HepG2 (cell line): ENCODE measurements at regions not wholly inside any gene's neighbourhood (a gene's known extent, or its start where the extent isn't known, plus 50 kb on each side); places are given as distances from the start of the nearest gene placed in this dataset.
"Not testable (repeated sequence)": the region's sequence is repeated elsewhere in the genome, so short reads cannot be mapped to it uniquely, and the experiment has no call there.

Experiments
- ATAC-seq: fragments of 200-7000 bp; cut with Tn5 transposase; 3 replicates; pipeline ENCODE4 v1.9.1; 2020; ENCODE audit warnings: mild to moderate bottlenecking, moderate library complexity
- BruUV-seq: library from RNA; stranded (reverse); fragments of 400-500 nt; replicated peaks from 2 replicates; lab custom pipeline; 2021; lab: Mats Ljungman, UMichigan
- CTCF ChIA-PET: fragments of 300-600 bp; formaldehyde crosslinking; extraction: SDS; loops from one replicate; lab custom pipeline; 2021; ENCODE audit warnings: low total read pairs, inconsistent platforms, low intra/inter-chr PET ratio; lab: Yijun Ruan, JAX
- POLR2A ChIA-PET: fragments of 350-600 bp; sonication (Branson Sonifier 250); formaldehyde crosslinking; loops from one replicate; lab custom pipeline; 2020; ENCODE audit warnings: antibody characterized with exemption, inconsistent platforms; lab: Yijun Ruan, JAX
- DNase-seq: peaks from one replicate; pipeline ENCODE4 v3.0.0-alpha.2; 2015; ENCODE audit warnings: low spot score
- FAIRE-seq: peaks from 3 replicates; lab custom pipeline; 2011; peaks lifted over from hg19 to GRCh38; lab: Jason Lieb, UNC
- H2AFZ ChIP-seq: one replicate; pipeline ENCODE4 v1.6.1; 2011; ENCODE audit warnings: low read length, inconsistent platforms
- H3K27ac ChIP-seq: fragments of 300-600 bp; 3 replicates; pipeline ENCODE4 v1.8.0; 2011; ENCODE audit warnings: mixed run types, mild to moderate bottlenecking, mixed read lengths, low read length, inconsistent platforms; ENCODE audit not compliant: insufficient read depth; ENCODE audit errors: extremely low read length
- H3K27me3 ChIP-seq, 2 experiments: fragments of 200-600 bp in 1 of 2; 2 replicates in 1 of 2; 3 replicates in 1 of 2; pipeline versions ENCODE4 v1.6.0 to v1.8.0; 2011; ENCODE audit warnings: low read length in 2 of 2, mild to moderate bottlenecking in 2 of 2, moderate library complexity in 2 of 2, inconsistent platforms in 1 of 2; ENCODE audit not compliant: insufficient read depth in 2 of 2, control insufficient read depth in 1 of 2
- H3K36me3 ChIP-seq, 2 experiments: fragments of 200-600 bp in 1 of 2; replicated peaks in 1 of 2; 2 replicates in 1 of 2; 3 replicates in 1 of 2; pipeline versions ENCODE4 v1.5.1 to v1.8.0; 2011; ENCODE audit warnings: low read length in 2 of 2, inconsistent platforms in 1 of 2; ENCODE audit not compliant: insufficient read depth in 2 of 2, control insufficient read depth in 1 of 2
- H3K4me1 ChIP-seq: 2 replicates; pipeline ENCODE4 v1.5.1; 2012; ENCODE audit warnings: low read length, inconsistent platforms; ENCODE audit not compliant: insufficient read depth
- H3K4me2 ChIP-seq: 2 replicates; pipeline ENCODE4 v1.6.0; 2011; ENCODE audit warnings: low read depth, low read length, inconsistent platforms
- H3K4me3 ChIP-seq, 3 experiments: fragments of 200-600 bp in 1 of 3; sonication (generic), shearing (Covaris generic) in 1 of 3; replicated peaks in 1 of 3; 2 replicates each; pipeline ENCODE4 v1.5.1; 2011 to 2016; ENCODE audit warnings: low read length in 3 of 3, inconsistent platforms in 2 of 3, low read depth in 2 of 3, mild to moderate bottlenecking in 2 of 3, control low read depth in 1 of 3, mixed read lengths in 1 of 3; ENCODE audit not compliant: insufficient read depth in 1 of 3
- H3K79me2 ChIP-seq: one replicate; pipeline ENCODE4 v1.6.1; 2011; ENCODE audit warnings: low read length, inconsistent platforms; ENCODE audit not compliant: insufficient read depth
- H3K9ac ChIP-seq: 2 replicates; pipeline ENCODE4 v1.6.0; 2011; ENCODE audit warnings: mild to moderate bottlenecking, low read depth, low read length, inconsistent platforms; ENCODE audit not compliant: insufficient read depth
- H3K9me3 ChIP-seq: 2 replicates; pipeline ENCODE4 v1.5.1; 2012; ENCODE audit warnings: mild to moderate bottlenecking, low read length
- H4K20me1 ChIP-seq: 2 replicates; pipeline ENCODE4 v1.6.0; 2011; ENCODE audit warnings: inconsistent platforms, mild to moderate bottlenecking, low read length, moderate library complexity; ENCODE audit not compliant: insufficient read depth
- WGBS: methylation state at CpG from one replicate; pipeline ENCODE4 v1.1.6; 2017; ENCODE audit warnings: low lambda C conversion rate; 5-methylcytosine and 5-hydroxymethylcytosine counted together
- in situ Hi-C: cut with HindIII; loops from 2 replicates; pipeline ENCODE4 v1.10.0; 2017; ENCODE audit warnings: low pct_unique_long_range_greater_than_20kb; ENCODE audit not compliant: extremely low pct_ligation_motif_present
- intact Hi-C: fragments of 100-400 bp; cut with micrococcal nuclease; formaldehyde crosslinking; loops from one replicate; pipeline ENCODE4 v1.10.0; 2022; ENCODE audit not compliant: unreplicated experiment

DNA sequence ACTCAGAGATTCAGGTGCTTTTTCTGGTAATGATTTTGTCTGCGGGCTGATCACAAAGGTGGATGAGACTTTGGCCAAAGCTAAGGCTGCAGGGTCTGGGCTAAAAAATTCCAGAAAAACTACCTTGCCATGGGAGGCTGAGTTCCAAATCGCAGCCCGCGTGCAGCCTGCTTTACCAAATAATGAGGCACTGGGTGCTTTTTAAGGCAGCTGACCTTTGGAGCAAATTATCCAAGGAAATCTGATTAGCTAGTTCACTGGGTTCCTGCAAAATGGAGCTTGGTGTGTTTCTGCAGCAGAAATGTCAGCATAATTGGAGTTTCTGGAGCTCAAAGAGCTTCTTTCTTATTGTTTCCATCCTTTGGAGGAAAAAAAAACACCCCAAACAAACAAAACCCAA lies 156.6 kb downstream of the NPIPA7 start:
- intact Hi-C loops, BruUV-seq: not testable (repeated sequence)
- WGBS, result 5% methylated on average over 3 of the region's 4 CpGs

DNA sequence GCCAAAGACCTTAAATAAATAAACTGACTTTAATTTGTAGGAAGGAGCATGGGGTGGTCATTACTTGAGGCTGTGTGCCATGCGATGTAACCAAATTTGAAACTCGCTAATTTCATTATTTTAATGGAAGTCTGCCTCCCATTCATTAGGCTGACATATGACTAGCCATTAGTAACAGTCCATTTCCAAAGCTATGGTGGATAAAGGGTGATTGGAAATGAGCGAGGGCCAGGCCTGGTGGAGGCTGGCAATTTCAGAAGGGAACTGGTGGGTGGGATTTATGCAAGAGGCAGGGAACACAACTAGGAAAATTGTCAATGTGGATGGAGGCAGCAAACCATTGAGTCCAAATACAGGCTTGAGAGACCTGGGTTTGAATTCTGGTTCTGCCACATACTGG lies 157.2 kb downstream of the NPIPA7 start:
- POLR2A ChIA-PET, H3K4me2 ChIP-seq, H2AFZ ChIP-seq, CTCF ChIA-PET, H3K36me3 ChIP-seq, FAIRE-seq, DNase-seq, ATAC-seq, H3K27ac ChIP-seq, BruUV-seq, H3K27me3 ChIP-seq, H4K20me1 ChIP-seq, H3K4me3 ChIP-seq, H3K9ac ChIP-seq, H3K9me3 ChIP-seq, intact Hi-C loops, H3K4me1 ChIP-seq, H3K79me2 ChIP-seq: not testable (repeated sequence)
- in situ Hi-C loops, result loop anchor here (25.0 kb wide), 1 partner anchor 1626 kb away; no protein-coding TSS in a partner anchor
- under 1% methylated on average over 3 of the region's 3 CpGs for WGBS

More for the DNA sequence above, 156.6 kb downstream of the NPIPA7 start:
- H3K4me2 ChIP-seq, H3K9ac ChIP-seq, H2AFZ ChIP-seq, H3K27ac ChIP-seq, H3K9me3 ChIP-seq, H3K4me1 ChIP-seq, H3K27me3 ChIP-seq, DNase-seq, H3K4me3 ChIP-seq, FAIRE-seq, POLR2A ChIA-PET, H4K20me1 ChIP-seq, ATAC-seq, H3K36me3 ChIP-seq, H3K79me2 ChIP-seq, CTCF ChIA-PET: not testable (repeated sequence)
- in situ Hi-C loops, result loop anchor here (25.0 kb wide), 1 partner anchor 1627 kb away; no protein-coding TSS in a partner anchor

DNA sequence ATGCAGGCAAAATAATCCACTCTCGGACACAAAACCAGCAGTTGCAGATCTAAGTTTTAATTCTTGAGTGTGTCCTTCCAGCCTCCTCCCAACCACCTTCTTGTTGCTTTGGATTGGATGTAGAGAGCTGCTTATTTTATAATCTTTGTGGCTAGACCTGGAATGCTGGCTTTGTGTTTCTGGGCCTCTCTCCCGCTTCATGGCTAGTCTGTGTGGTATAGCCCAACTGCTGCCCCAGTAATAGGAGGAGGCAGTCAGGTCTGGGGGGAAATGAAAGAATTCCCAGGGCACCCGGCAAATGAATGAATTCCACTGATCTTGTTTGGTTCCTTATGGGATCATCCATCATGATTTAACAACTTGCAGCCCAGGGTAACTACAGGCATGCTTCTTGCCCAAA lies 170.8 kb downstream of the NPIPA7 start:
- in situ Hi-C loops, result loop anchor here (25.0 kb wide), 1 partner anchor 1613 kb away; no protein-coding TSS in a partner anchor
- CTCF ChIA-PET, H3K27me3 ChIP-seq, intact Hi-C loops, H3K4me3 ChIP-seq, FAIRE-seq, H3K9ac ChIP-seq, H3K36me3 ChIP-seq, POLR2A ChIA-PET, H2AFZ ChIP-seq, H3K79me2 ChIP-seq, H3K4me1 ChIP-seq, H3K4me2 ChIP-seq, ATAC-seq, H3K27ac ChIP-seq, H4K20me1 ChIP-seq, BruUV-seq, H3K9me3 ChIP-seq, DNase-seq: not testable (repeated sequence)
- WGBS, result 5% methylated on average over 3 of the region's 3 CpGs

DNA sequence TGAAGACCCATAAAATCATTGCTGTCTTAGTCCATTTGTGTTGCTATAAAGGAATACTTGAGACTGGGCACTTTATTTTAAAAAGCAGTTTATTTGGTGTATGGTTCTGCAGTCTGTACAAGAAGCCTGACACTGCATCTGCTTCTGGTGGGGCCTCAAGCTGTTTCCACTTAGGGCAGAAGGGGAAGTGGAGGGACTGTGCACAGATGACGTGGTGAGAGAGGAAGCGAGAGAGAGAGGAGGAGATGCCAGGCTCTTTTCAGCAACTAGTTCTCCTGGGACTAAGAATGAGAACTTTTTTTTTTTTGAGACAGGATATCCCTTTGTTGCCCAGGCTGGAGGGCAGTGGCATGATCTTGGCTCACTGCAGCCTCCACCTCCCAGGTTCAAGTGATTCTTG lies 171.9 kb downstream of the NPIPA7 start:
- H3K4me3 ChIP-seq, H3K4me2 ChIP-seq, ATAC-seq, H3K27ac ChIP-seq, H3K36me3 ChIP-seq, FAIRE-seq, CTCF ChIA-PET, BruUV-seq, H3K9me3 ChIP-seq, in situ Hi-C loops, POLR2A ChIA-PET, H3K27me3 ChIP-seq, H4K20me1 ChIP-seq, DNase-seq, intact Hi-C loops, H3K9ac ChIP-seq, H3K4me1 ChIP-seq, H2AFZ ChIP-seq, H3K79me2 ChIP-seq: not testable (repeated sequence)
- WGBS, result 8% methylated on average over 2 of the region's 2 CpGs
